ENCODE measurements at regions not wholly inside any gene's neighbourhood (a gene's known extent, or its start where the extent isn't known, plus 50 kb on each side); places are given as distances from the start of the nearest gene placed in this dataset.

- Histone ChIP-seq H3K27ac (ENCODE audit: low read depth, low read length) (no peak overlapping the region), H3K9ac (ENCODE audit: low read length) (no peak overlapping the region), H3K4me3 (ENCODE audit: low read length) (no peak overlapping the region), H3K36me3 (ENCODE audit: control insufficient read depth, insufficient read depth, low read length) (no peaks in the 10 kb centered on the region), H3K27me3 (ENCODE audit: control insufficient read depth, insufficient read depth, low read length) (no peaks in the 10 kb centered on the region), H3K4me1 (ENCODE audit: control insufficient read depth, insufficient read depth, low read length) (no peaks in the 10 kb centered on the region)
Measured at GRCh38 chr1:30410153-30410851, 313.1 kb downstream of the MATN1 start.

GRCh38 chr1:30409476-30410152 lies 313.8 kb downstream of the MATN1 start:
- no peak overlapping the region for H3K4me3 ChIP-seq (ENCODE audit: low read length)
- no peaks in the 10 kb centered on the region for H3K4me1 ChIP-seq (ENCODE audit: control insufficient read depth, insufficient read depth, low read length)
- no peak overlapping the region for H3K9ac ChIP-seq (ENCODE audit: low read length)
- no peaks in the 10 kb centered on the region for H3K27me3 ChIP-seq (ENCODE audit: control insufficient read depth, insufficient read depth, low read length)
- no peak overlapping the region for H3K27ac ChIP-seq (ENCODE audit: low read depth, low read length)
- no peaks in the 10 kb centered on the region for H3K36me3 ChIP-seq (ENCODE audit: control insufficient read depth, insufficient read depth, low read length)

- Histone ChIP-seq H3K4me1 (ENCODE audit: control insufficient read depth, insufficient read depth, low read length) (no peaks in the 10 kb centered on the region), H3K27ac (ENCODE audit: low read depth, low read length) (no peak overlapping the region), H3K27me3 (ENCODE audit: control insufficient read depth, insufficient read depth, low read length) (no peaks in the 10 kb centered on the region), H3K9ac (ENCODE audit: low read length) (no peak overlapping the region), H3K4me3 (ENCODE audit: low read length) (no peak overlapping the region), H3K36me3 (ENCODE audit: control insufficient read depth, insufficient read depth, low read length) (no peaks in the 10 kb centered on the region)
Measured at GRCh38 chr1:30407865-30408580, 315.4 kb downstream of the MATN1 start.

- no peaks in the 10 kb centered on the region for H3K27me3 ChIP-seq (ENCODE audit: control insufficient read depth, insufficient read depth, low read length)
- H3K4me3 ChIP-seq (ENCODE audit: low read length) = no peak overlapping the region
- no peaks in the 10 kb centered on the region for H3K4me1 ChIP-seq (ENCODE audit: control insufficient read depth, insufficient read depth, low read length)
- H3K9ac ChIP-seq (ENCODE audit: low read length) = no peak overlapping the region
- no peaks in the 10 kb centered on the region for H3K36me3 ChIP-seq (ENCODE audit: control insufficient read depth, insufficient read depth, low read length)
- no peak overlapping the region for H3K27ac ChIP-seq (ENCODE audit: low read depth, low read length)
Measured at GRCh38 chr1:30406996-30407864, 316.2 kb downstream of the MATN1 start.

GRCh38 chr1:30405631-30406212 lies 317.7 kb downstream of the MATN1 start:
- no peaks in the 10 kb centered on the region for H3K4me1 ChIP-seq (ENCODE audit: control insufficient read depth, insufficient read depth, low read length)
- no peak overlapping the region for H3K9ac ChIP-seq (ENCODE audit: low read length)
- no peaks in the 10 kb centered on the region for H3K36me3 ChIP-seq (ENCODE audit: control insufficient read depth, insufficient read depth, low read length)
- H3K4me3 ChIP-seq (ENCODE audit: low read length) = no peak overlapping the region
- no peaks in the 10 kb centered on the region for H3K27me3 ChIP-seq (ENCODE audit: control insufficient read depth, insufficient read depth, low read length)
- no peak overlapping the region for H3K27ac ChIP-seq (ENCODE audit: low read depth, low read length)

- no peak overlapping the region for H3K4me3 ChIP-seq (ENCODE audit: low read length)
- no peaks in the 10 kb centered on the region for H3K36me3 ChIP-seq (ENCODE audit: control insufficient read depth, insufficient read depth, low read length)
- no peaks in the 10 kb centered on the region for H3K27me3 ChIP-seq (ENCODE audit: control insufficient read depth, insufficient read depth, low read length)
- H3K27ac ChIP-seq (ENCODE audit: low read depth, low read length) = no peak overlapping the region
- no peak overlapping the region for H3K9ac ChIP-seq (ENCODE audit: low read length)
- no peaks in the 10 kb centered on the region for H3K4me1 ChIP-seq (ENCODE audit: control insufficient read depth, insufficient read depth, low read length)
Measured at GRCh38 chr1:30405081-30405480, 318.3 kb downstream of the MATN1 start.

- H3K4me3 ChIP-seq (ENCODE audit: low read length) = no peak overlapping the region
- H3K4me1 ChIP-seq (ENCODE audit: control insufficient read depth, insufficient read depth, low read length) = no peaks in the 10 kb centered on the region
- no peak overlapping the region for H3K9ac ChIP-seq (ENCODE audit: low read length)
- H3K27me3 ChIP-seq (ENCODE audit: control insufficient read depth, insufficient read depth, low read length) = no peaks in the 10 kb centered on the region
- no peak overlapping the region for H3K27ac ChIP-seq (ENCODE audit: low read depth, low read length)
- no peaks in the 10 kb centered on the region for H3K36me3 ChIP-seq (ENCODE audit: control insufficient read depth, insufficient read depth, low read length)
Measured at GRCh38 chr1:30404341-30404740, 319.0 kb downstream of the MATN1 start.

GRCh38 chr1:30403726-30404125 lies 319.7 kb downstream of the MATN1 start:
- Histone ChIP-seq H3K4me1 (ENCODE audit: control insufficient read depth, insufficient read depth, low read length) (no peaks in the 10 kb centered on the region), H3K36me3 (ENCODE audit: control insufficient read depth, insufficient read depth, low read length) (no peaks in the 10 kb centered on the region), H3K4me3 (ENCODE audit: low read length) (no peak overlapping the region), H3K27ac (ENCODE audit: low read depth, low read length) (no peak overlapping the region), H3K27me3 (ENCODE audit: control insufficient read depth, insufficient read depth, low read length) (no peaks in the 10 kb centered on the region), H3K9ac (ENCODE audit: low read length) (no peak overlapping the region)

- no peaks in the 10 kb centered on the region for H3K4me1 ChIP-seq (ENCODE audit: control insufficient read depth, insufficient read depth, low read length)
- no peak overlapping the region for H3K27ac ChIP-seq (ENCODE audit: low read depth, low read length)
- H3K4me3 ChIP-seq (ENCODE audit: low read length) = no peak overlapping the region
- H3K27me3 ChIP-seq (ENCODE audit: control insufficient read depth, insufficient read depth, low read length) = no peaks in the 10 kb centered on the region
- no peak overlapping the region for H3K9ac ChIP-seq (ENCODE audit: low read length)
- no peaks in the 10 kb centered on the region for H3K36me3 ChIP-seq (ENCODE audit: control insufficient read depth, insufficient read depth, low read length)
Measured at GRCh38 chr1:30403061-30403645, 320.2 kb downstream of the MATN1 start.

- H3K4me1 ChIP-seq (ENCODE audit: control insufficient read depth, insufficient read depth, low read length) = no peaks in the 10 kb centered on the region
- H3K4me3 ChIP-seq (ENCODE audit: low read length) = no peak overlapping the region
- H3K27ac ChIP-seq (ENCODE audit: low read depth, low read length) = no peak overlapping the region
- no peaks in the 10 kb centered on the region for H3K36me3 ChIP-seq (ENCODE audit: control insufficient read depth, insufficient read depth, low read length)
- H3K27me3 ChIP-seq (ENCODE audit: control insufficient read depth, insufficient read depth, low read length) = no peaks in the 10 kb centered on the region
- no peak overlapping the region for H3K9ac ChIP-seq (ENCODE audit: low read length)
Measured at GRCh38 chr1:30402031-30402430, 321.4 kb downstream of the MATN1 start.

GRCh38 chr1:30400507-30400906 lies 322.9 kb downstream of the MATN1 start:
- Histone ChIP-seq H3K4me1 (ENCODE audit: control insufficient read depth, insufficient read depth, low read length) (no peaks in the 10 kb centered on the region), H3K4me3 (ENCODE audit: low read length) (no peak overlapping the region), H3K27me3 (ENCODE audit: control insufficient read depth, insufficient read depth, low read length) (no peaks in the 10 kb centered on the region), H3K9ac (ENCODE audit: low read length) (no peak overlapping the region), H3K27ac (ENCODE audit: low read depth, low read length) (no peak overlapping the region), H3K36me3 (ENCODE audit: control insufficient read depth, insufficient read depth, low read length) (no peaks in the 10 kb centered on the region)
